NCI-H1694 treated with DMSO at 0.1 percent for 48 hours (cell line): ENCODE measurements at regions not wholly inside any gene's neighbourhood (a gene's known extent, or its start where the extent isn't known, plus 50 kb on each side); places are given as distances from the start of the nearest gene placed in this dataset.

Experiments
- DNase-seq: peaks from one replicate; lab custom pipeline; 2025; lab: John Stamatoyannopoulos, UW

DNA sequence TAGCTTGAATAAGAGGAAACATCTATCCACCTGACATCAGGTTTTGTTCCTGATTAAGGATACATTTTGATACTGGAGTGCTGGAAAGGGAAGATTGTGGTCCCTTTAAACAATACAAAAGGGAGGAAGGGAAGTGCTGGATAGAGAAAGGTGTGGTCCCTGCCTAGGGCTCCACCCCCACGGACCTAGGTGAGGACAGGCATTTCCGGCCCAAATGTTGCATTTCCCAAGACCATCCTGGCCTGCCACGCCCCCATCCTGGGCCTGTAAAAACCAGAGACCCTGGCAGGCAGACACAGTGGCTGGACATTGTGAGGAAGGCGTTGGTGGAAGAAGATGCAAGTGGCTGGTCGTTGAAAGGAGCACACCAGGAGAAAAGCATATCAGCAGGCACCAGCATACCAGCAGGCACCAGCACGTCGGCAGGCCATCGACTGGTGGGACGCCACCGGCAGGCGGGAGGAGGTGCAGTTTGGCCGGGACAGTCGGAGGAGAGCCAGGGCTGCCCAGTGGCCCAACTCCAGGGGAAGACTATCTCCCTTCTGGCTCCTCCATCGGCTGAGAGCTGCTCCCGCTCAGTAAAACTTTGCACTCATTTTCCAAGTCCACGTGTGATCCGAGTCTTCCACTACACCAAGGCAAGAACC lies 53.2 kb upstream of the AMN1 start:
- no peak for DNase-seq

DNA sequence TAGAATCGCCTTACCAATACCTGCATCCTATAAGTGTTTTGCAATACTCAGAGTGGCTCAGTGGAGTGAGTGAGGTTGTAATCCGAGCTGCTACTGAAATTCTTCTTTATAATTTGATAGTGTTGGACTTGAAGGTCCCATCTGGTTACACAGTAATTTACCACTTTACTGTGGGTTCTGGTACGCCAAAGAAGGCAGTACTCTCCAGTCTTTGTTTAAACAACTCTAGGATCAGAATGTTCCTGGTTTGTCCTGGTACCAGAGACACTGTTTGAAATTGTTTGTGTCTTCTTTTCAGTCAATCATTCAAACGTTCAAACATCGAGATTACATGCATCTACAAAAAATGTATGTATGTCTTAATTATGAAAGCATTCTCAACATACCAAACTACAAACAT lies 51.3 kb upstream of the AMN1 start:
- DNase-seq = no peak

DNA sequence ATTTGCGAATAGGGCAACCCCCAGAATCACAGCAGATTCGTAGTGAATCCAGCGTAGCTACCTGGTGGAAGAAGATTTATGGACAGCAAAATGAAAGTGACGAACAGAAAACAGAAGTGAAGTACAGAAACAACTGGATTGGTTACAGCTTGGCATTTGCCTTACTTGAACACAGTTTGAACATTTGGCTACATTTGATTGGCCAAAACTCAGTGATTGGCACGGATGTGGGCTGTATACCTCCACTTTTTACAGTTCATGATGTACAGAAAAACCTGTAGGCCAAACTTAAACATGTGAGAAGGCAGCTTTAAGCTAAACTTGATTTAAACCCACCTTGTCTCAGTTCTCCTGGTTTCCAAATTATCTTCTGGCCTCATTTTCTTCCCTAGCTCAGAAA lies 49.9 kb upstream of the AMN1 start:
- no peak for DNase-seq
